ENCODE measurements at regions not wholly inside any gene's neighbourhood (a gene's known extent, or its start where the extent isn't known, plus 50 kb on each side); places are given as distances from the start of the nearest gene placed in this dataset.

DNA sequence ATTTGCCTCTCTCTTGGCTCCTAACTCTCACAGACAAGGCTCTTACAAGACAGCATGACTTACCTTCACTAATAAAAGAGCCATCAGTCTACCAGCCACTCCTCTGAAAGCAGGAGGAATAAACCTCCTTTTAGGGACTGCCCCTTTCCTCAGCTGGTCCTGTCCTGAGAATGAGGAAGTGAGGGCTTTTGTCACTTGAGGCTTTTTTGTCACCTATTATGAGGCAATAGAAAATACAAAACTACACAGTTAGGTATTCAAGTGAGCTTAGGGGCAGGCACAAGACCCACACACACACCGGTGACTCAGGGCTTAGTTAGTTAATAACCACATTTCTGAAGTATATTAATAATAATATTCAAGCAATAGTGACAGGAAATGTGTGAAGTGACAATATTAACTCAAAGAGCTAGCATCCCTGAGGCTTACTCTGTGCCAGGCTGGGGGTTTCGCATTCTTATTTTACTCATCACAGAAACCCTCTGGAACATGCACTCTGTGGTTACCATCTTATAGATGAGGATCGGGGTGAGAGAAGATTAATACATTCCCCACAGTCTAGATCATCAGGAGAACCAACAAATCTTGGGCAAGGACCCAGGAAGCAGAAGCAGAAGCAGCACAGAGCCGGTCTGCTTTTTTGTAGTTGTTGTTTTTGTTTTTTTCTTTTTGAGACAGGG, 379.9 kb downstream of the LIG4 start:
- Histone ChIP-seq H3K4me3 (ENCODE audit: low read length) (no peak overlapping the region), H3K9me3 (ENCODE audit: control insufficient read depth, insufficient read depth, low read length) (no peaks in the 10 kb centered on the region), H3K36me3 (ENCODE audit: control insufficient read depth, insufficient read depth, low read length) (no peaks in the 10 kb centered on the region), H3K27ac (ENCODE audit: low read length) (no peak overlapping the region), H3K27me3 (ENCODE audit: control insufficient read depth, insufficient read depth, low read length) (no peaks in the 10 kb centered on the region), H3K4me1 (ENCODE audit: control insufficient read depth, insufficient read depth, low read length) (no peaks in the 10 kb centered on the region)
- TF ChIP-seq, protein P1, sequence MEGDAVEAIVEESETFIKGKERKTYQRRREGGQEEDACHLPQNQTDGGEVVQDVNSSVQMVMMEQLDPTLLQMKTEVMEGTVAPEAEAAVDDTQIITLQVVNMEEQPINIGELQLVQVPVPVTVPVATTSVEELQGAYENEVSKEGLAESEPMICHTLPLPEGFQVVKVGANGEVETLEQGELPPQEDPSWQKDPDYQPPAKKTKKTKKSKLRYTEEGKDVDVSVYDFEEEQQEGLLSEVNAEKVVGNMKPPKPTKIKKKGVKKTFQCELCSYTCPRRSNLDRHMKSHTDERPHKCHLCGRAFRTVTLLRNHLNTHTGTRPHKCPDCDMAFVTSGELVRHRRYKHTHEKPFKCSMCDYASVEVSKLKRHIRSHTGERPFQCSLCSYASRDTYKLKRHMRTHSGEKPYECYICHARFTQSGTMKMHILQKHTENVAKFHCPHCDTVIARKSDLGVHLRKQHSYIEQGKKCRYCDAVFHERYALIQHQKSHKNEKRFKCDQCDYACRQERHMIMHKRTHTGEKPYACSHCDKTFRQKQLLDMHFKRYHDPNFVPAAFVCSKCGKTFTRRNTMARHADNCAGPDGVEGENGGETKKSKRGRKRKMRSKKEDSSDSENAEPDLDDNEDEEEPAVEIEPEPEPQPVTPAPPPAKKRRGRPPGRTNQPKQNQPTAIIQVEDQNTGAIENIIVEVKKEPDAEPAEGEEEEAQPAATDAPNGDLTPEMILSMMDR (IDR thresholded peaks at IDR 0.05) = no peak
- no peaks in the 10 kb centered on the region for H3K36me3 Mint-ChIP-seq
- H3K4me1 Mint-ChIP-seq = no peaks in the 10 kb centered on the region
- H3K4me3 Mint-ChIP-seq = no peak overlapping the region
- DNase-seq = no peak
- no peak overlapping the region for H3K27ac Mint-ChIP-seq
- ATAC-seq = no peak
- H3K27me3 Mint-ChIP-seq (ENCODE audit: low read depth in 2 of 2) = no peaks in the 10 kb centered on the region
- intact Hi-C loops (cut with micrococcal nuclease) = no loop called here
- WGBS (ENCODE audit: insufficient coverage) = 100% methylated on average over 1 of the region's 4 CpGs
- peaks cover 13 to 15% of the 10 kb centered on the region in 2 donors for H3K9me3 Mint-ChIP-seq

DNA sequence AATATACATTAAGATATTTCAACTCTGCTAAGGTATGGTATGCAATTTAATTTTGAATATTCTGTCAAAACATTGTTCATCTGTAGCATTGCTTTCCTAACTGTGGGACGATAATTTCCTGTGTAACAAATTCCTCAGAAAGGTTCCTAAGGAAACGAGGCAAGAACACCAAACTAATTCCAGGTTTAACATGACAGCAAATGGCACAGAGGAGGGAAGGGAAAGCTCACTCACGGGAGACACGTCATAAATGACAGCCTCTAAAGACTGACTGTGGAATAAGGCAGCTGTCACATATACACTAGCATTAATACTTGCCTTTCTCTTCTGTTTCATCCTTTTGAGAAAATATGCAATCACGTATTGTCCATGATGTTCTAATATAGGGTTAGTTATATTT, 380.6 kb downstream of the LIG4 start:
- ATAC-seq (no peak), DNase-seq (no peak)
- Histone ChIP-seq H3K9me3 (ENCODE audit: control insufficient read depth, insufficient read depth, low read length) (no peaks in the 10 kb centered on the region), H3K27me3 (ENCODE audit: control insufficient read depth, insufficient read depth, low read length) (no peaks in the 10 kb centered on the region), H3K4me3 (ENCODE audit: low read length) (no peak overlapping the region), H3K27ac (ENCODE audit: low read length) (no peak overlapping the region), H3K36me3 (ENCODE audit: control insufficient read depth, insufficient read depth, low read length) (no peaks in the 10 kb centered on the region), H3K4me1 (ENCODE audit: control insufficient read depth, insufficient read depth, low read length) (no peaks in the 10 kb centered on the region)
- H3K27me3 Mint-ChIP-seq (ENCODE audit: low read depth in 2 of 2) = no peaks in the 10 kb centered on the region
- no peaks in the 10 kb centered on the region for H3K4me1 Mint-ChIP-seq
- no peak overlapping the region for H3K27ac Mint-ChIP-seq
- 70% methylated on average over 3 of the region's 5 CpGs for WGBS (ENCODE audit: insufficient coverage)
- H3K4me3 Mint-ChIP-seq = no peak overlapping the region
- no peaks in the 10 kb centered on the region for H3K36me3 Mint-ChIP-seq
- H3K9me3 Mint-ChIP-seq = peaks cover 13 to 17% of the 10 kb centered on the region in 2 donors
- intact Hi-C loops (cut with micrococcal nuclease) = no loop called here
- TF ChIP-seq, protein P1 (IDR thresholded peaks at IDR 0.05) = no peak

DNA sequence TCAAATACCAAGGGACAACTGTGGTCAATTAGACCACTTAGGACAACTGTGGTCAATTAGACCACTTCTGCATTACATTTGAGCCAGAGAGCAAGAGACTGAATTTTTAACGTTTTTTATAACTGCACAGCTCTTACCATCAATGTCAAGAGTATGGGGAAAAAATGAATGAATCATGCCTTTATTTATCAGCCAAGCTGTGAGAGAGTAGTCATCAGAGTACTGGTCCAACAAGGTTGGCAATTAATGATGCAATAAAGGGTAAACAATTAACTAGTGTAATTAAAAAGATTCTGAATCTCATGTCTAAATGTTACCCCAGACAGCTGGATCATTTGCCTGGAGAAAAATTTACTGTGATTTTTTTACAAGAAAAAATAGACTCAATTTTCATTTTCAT, 381.1 kb downstream of the LIG4 start:
- no peak for ATAC-seq
- Mint-ChIP-seq H3K9me3 (peaks cover 13 to 16% of the 10 kb centered on the region in 2 donors), H3K4me1 (no peaks in the 10 kb centered on the region), H3K4me3 (no peak overlapping the region), H3K36me3 (no peaks in the 10 kb centered on the region), H3K27me3 (ENCODE audit: low read depth in 2 of 2) (no peaks in the 10 kb centered on the region), H3K27ac (no peak overlapping the region)
- TF ChIP-seq, protein P1 (IDR thresholded peaks at IDR 0.05) = no peak
- H3K27me3 ChIP-seq (ENCODE audit: control insufficient read depth, insufficient read depth, low read length) = no peaks in the 10 kb centered on the region
- no peak overlapping the region for H3K27ac ChIP-seq (ENCODE audit: low read length)
- DNase-seq = no peak
- no peaks in the 10 kb centered on the region for H3K4me1 ChIP-seq (ENCODE audit: control insufficient read depth, insufficient read depth, low read length)
- H3K9me3 ChIP-seq (ENCODE audit: control insufficient read depth, insufficient read depth, low read length) = no peaks in the 10 kb centered on the region
- H3K36me3 ChIP-seq (ENCODE audit: control insufficient read depth, insufficient read depth, low read length) = no peaks in the 10 kb centered on the region
- no peak overlapping the region for H3K4me3 ChIP-seq (ENCODE audit: low read length)
- intact Hi-C loops (cut with micrococcal nuclease) = no loop called here
- WGBS (ENCODE audit: insufficient coverage) = no CpG with 5 or more reads among the region's 1 CpG

DNA sequence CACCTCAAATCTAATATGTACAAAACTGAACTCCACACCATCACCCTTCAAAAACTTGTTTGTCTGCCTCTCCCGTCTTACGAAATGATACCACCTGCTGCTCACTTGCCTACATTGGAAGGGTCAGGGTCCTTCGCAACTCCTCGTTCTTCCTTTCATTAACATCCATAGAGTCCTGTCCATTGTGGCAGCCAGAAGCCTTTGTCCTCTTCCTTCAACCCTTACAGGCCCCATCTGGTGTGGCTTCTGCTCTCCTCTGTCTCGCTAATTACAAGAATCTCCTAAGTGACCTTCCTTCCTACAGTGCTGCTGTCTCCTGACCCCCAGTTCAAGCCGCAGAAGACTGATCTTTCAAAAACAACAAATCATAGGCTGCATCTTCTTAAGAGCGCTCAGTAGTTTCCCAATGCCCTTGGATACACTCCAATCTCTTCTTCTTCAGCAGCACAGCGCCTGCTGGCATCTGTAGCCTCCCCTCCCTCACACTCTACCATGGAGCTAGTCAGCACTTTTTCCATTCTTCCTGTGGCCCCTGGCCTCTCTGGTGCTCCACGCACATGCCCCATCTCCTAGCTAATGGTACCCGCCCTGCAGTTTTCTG, 382.7 kb downstream of the LIG4 start:
- intact Hi-C loops (cut with micrococcal nuclease) = no loop called here
- no peaks in the 10 kb centered on the region for H3K27me3 Mint-ChIP-seq (ENCODE audit: low read depth in 2 of 2)
- Histone ChIP-seq H3K36me3 (ENCODE audit: control insufficient read depth, insufficient read depth, low read length) (no peaks in the 10 kb centered on the region), H3K27ac (ENCODE audit: low read length) (no peak overlapping the region), H3K4me3 (ENCODE audit: low read length) (no peak overlapping the region), H3K9me3 (ENCODE audit: control insufficient read depth, insufficient read depth, low read length) (no peaks in the 10 kb centered on the region), H3K4me1 (ENCODE audit: control insufficient read depth, insufficient read depth, low read length) (no peaks in the 10 kb centered on the region), H3K27me3 (ENCODE audit: control insufficient read depth, insufficient read depth, low read length) (no peaks in the 10 kb centered on the region)
- H3K4me1 Mint-ChIP-seq = no peaks in the 10 kb centered on the region
- no peak for ATAC-seq
- TF ChIP-seq, protein P1 (IDR thresholded peaks at IDR 0.05) = no peak
- H3K36me3 Mint-ChIP-seq = no peaks in the 10 kb centered on the region
- no peak overlapping the region for H3K4me3 Mint-ChIP-seq
- no peak overlapping the region for H3K27ac Mint-ChIP-seq
- peaks cover 13% of the 10 kb centered on the region in 2 donors for H3K9me3 Mint-ChIP-seq
- WGBS (ENCODE audit: insufficient coverage) = 85% methylated on average over 10 of the region's 10 CpGs
- no peak for DNase-seq

All from natural killer cell (primary cell).